Osteocyte (in vitro differentiated cells): ENCODE measurements at regions not wholly inside any gene's neighbourhood (a gene's known extent, or its start where the extent isn't known, plus 50 kb on each side); places are given as distances from the start of the nearest gene placed in this dataset.

Experiments used
- DNase-seq: peaks from one replicate; pipeline ENCODE4 v3.0.0; 2021; ENCODE audit warnings: mixed read lengths; ENCODE audit not compliant: unreplicated experiment; ENCODE audit errors: extremely low spot score
- H3K27ac Mint-ChIP-seq: one replicate; pipeline ENCODE4 v1.8.0; 2021; ENCODE audit warnings: mild to moderate bottlenecking, mixed read lengths; ENCODE audit not compliant: unreplicated experiment
- H3K27me3 Mint-ChIP-seq: one replicate; pipeline ENCODE4 v1.8.0; 2021; ENCODE audit warnings: mixed read lengths; ENCODE audit not compliant: unreplicated experiment
- H3K36me3 Mint-ChIP-seq: one replicate; pipeline ENCODE4 v1.8.0; 2021; ENCODE audit warnings: mixed read lengths; ENCODE audit not compliant: unreplicated experiment
- H3K4me1 Mint-ChIP-seq: one replicate; pipeline ENCODE4 v1.8.0; 2021; ENCODE audit warnings: mixed read lengths; ENCODE audit not compliant: unreplicated experiment
- H3K4me3 Mint-ChIP-seq: one replicate; pipeline ENCODE4 v1.8.0; 2021; ENCODE audit warnings: mild to moderate bottlenecking, moderate library complexity, mixed read lengths; ENCODE audit not compliant: unreplicated experiment
- H3K9me3 Mint-ChIP-seq: one replicate; pipeline ENCODE4 v1.8.0; 2021; ENCODE audit warnings: mixed read lengths; ENCODE audit not compliant: unreplicated experiment
- TF ChIP-seq, protein P1 (sequence below): fragments of 200-600 bp; sonication (generic); IDR thresholded peaks from 2 replicates; pipeline ENCODE4 v1.5.0; 2021; ENCODE audit warnings: antibody characterized with exemption, mild to moderate bottlenecking, moderate library complexity

DNA sequence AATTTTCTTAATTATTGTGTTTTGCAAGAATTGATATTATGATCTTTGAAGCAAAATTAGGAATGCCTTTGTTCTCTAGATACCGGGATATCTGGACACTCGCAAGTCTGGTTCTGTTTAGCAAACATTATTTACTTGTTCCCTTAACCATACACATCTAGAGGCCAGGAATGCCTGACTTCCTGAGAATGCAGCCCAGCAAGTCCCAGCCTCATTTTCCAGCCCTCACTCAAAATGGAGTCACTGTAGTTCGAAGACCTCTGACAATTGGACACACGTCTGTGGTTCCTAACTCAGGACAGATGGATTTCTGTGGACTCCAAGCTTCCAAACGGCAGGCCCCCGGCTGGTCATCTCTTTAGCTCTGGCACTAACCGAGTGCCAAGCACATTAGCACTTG lies 355.4 kb upstream of the RBFOX1 start:
- TF ChIP-seq, protein P1, sequence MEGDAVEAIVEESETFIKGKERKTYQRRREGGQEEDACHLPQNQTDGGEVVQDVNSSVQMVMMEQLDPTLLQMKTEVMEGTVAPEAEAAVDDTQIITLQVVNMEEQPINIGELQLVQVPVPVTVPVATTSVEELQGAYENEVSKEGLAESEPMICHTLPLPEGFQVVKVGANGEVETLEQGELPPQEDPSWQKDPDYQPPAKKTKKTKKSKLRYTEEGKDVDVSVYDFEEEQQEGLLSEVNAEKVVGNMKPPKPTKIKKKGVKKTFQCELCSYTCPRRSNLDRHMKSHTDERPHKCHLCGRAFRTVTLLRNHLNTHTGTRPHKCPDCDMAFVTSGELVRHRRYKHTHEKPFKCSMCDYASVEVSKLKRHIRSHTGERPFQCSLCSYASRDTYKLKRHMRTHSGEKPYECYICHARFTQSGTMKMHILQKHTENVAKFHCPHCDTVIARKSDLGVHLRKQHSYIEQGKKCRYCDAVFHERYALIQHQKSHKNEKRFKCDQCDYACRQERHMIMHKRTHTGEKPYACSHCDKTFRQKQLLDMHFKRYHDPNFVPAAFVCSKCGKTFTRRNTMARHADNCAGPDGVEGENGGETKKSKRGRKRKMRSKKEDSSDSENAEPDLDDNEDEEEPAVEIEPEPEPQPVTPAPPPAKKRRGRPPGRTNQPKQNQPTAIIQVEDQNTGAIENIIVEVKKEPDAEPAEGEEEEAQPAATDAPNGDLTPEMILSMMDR = no peak
- no peak for DNase-seq
- H3K36me3 Mint-ChIP-seq = no peaks in the 10 kb centered on the region
- no peaks in the 10 kb centered on the region for H3K4me1 Mint-ChIP-seq
- no peak overlapping the region for H3K27ac Mint-ChIP-seq
- H3K27me3 Mint-ChIP-seq = no peaks in the 10 kb centered on the region
- peaks cover 34% of the 10 kb centered on the region for H3K9me3 Mint-ChIP-seq
- no peak overlapping the region for H3K4me3 Mint-ChIP-seq

DNA sequence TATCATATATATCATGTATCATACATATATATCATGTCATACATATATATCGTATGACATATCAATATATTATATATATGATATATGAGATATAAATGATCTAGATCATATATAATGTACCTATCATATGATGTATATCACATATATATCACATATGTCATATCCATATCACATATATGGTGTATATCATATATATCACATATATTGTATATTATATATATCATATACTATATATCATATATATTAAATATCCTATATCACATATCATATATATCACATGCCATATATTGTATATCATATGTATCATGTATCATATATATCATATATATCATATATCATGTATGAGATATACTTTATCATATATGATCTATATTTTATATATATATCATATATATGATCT lies 355.9 kb upstream of the RBFOX1 start:
- Mint-ChIP-seq H3K27ac (no peak overlapping the region), H3K9me3 (peaks cover 37% of the 10 kb centered on the region), H3K4me3 (no peak overlapping the region)

DNA sequence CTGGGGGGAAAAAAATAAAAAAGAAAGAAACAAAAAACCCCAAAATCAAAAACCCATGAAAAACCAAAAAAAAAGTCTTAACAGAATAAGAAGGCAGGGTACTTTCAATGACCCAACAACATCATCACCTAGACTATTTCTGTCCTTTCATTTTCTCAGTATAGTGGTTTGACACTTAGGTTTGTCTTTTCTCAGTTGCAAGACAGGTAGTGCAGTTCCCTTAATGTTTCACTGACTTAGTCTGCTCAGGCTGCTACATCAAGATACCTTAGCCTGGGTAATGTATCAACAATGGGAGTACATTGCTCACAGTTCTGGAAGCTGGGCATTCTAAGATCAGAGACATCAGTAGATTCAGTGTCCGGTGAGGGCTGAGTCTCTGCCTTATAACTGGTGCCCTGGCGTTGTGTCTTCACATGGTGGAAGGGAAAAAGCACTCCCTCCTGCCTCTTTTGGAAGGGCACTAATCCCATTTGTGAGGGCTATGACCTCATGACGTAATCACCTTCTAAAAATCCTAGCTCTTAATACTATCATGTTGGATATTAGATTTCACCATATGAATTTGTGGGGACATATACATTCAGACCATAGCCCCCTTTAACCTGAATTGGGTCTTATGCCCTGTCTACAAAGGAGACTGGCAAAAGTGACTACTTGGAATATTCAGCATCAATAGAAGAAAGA lies 362.3 kb upstream of the RBFOX1 start:
- Mint-ChIP-seq H3K9me3 (peaks cover 40% of the 10 kb centered on the region), H3K36me3 (no peaks in the 10 kb centered on the region), H3K4me3 (no peak overlapping the region), H3K4me1 (no peaks in the 10 kb centered on the region), H3K27ac (no peak overlapping the region), H3K27me3 (no peaks in the 10 kb centered on the region)
- TF ChIP-seq, protein P1 = no peak
- DNase-seq = no peak

More for the DNA sequence above, 355.9 kb upstream of the RBFOX1 start:
- Mint-ChIP-seq H3K4me1 (no peaks in the 10 kb centered on the region), H3K27me3 (no peaks in the 10 kb centered on the region), H3K36me3 (no peaks in the 10 kb centered on the region)
- TF ChIP-seq, protein P1 = no peak
- DNase-seq = no peak

DNA sequence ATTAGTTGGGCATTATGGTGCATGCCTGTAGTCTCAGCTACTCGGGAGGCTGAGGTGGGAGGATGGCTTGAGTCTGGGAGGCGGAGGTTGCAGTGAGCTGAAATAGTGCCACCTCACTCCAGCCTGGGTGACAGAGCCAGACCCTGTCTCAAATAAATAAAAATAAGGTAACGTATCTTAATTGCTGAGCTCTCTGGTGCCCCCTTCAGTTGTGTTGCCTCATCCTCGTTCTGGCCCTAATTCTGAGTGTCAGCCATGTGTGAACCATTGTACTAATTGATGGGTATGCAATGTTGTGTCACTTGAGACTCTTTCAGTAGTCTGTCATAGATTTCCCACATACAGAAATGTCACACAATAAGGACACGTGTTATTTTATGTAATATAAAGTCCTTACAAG lies 363.1 kb upstream of the RBFOX1 start:
- Mint-ChIP-seq H3K4me3 (no peak overlapping the region), H3K4me1 (no peaks in the 10 kb centered on the region), H3K9me3 (peaks cover 40% of the 10 kb centered on the region), H3K27me3 (no peaks in the 10 kb centered on the region), H3K27ac (no peak overlapping the region), H3K36me3 (no peaks in the 10 kb centered on the region)
- DNase-seq = no peak
- TF ChIP-seq, protein P1 = no peak

DNA sequence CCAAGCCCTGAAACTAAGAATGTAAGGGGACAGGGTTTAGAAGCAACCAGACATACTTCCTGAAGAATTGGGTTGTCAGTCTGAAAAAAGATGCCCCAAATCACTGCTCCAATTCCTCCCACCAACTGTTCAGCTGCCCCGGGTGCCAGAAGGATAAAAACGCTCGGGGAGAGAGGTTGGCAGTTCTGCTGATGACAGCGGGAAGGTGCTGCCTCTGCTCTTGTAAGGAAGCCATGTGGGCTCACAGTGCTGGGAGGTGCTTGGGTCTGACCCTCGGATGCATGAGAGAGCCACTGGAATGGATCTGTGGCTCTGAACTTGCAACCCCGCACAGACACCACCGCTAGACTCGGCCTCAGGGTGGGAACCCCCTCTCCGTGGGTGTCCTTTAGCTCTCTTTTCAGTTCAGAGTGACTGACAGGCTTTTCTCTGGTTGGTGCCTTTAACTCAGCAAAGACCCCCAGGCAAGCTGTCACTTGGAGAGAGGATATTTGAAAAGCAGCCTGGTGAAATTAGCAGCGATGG lies 364.8 kb upstream of the RBFOX1 start:
- no peaks in the 10 kb centered on the region for H3K4me1 Mint-ChIP-seq
- H3K27ac Mint-ChIP-seq = no peak overlapping the region
- TF ChIP-seq, protein P1 = no peak
- no peaks in the 10 kb centered on the region for H3K27me3 Mint-ChIP-seq
- peaks cover 45% of the 10 kb centered on the region for H3K9me3 Mint-ChIP-seq
- no peak for DNase-seq
- H3K36me3 Mint-ChIP-seq = no peaks in the 10 kb centered on the region
- no peak overlapping the region for H3K4me3 Mint-ChIP-seq
